ENCODE measurements at regions not wholly inside any gene's neighbourhood (a gene's known extent, or its start where the extent isn't known, plus 50 kb on each side); places are given as distances from the start of the nearest gene placed in this dataset.

- intact Hi-C loops (cut with micrococcal nuclease) = no loop called here
- ChIA-PET POLR2A (no interaction called here), CTCF (no interaction called here)
Measured at GRCh38 chr2:123693836-123694235, 331.3 kb upstream of the CNTNAP5 start.

DNA sequence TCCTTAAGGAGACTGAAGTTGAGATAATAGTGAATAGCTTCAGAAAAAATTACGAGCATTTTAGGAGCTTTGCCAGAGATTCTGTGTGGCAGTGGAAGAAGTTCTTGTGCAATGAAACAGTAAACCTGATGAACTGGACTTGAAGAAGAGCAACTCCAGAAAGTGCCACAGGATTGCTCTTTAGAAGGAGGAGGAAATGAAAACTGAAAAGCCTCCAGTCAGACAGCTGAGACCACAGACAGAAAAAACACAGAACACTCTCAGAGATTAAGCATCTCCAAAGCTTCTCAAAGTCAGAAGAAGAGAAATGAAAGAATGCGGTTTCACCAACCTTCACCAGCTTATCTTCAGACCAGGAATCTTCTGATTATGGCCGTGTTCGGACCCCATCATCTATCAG lies 329.7 kb upstream of the CNTNAP5 start:
- no peak for ATAC-seq (ENCODE audit: low read depth)
- H3K4me3 Mint-ChIP-seq = no peak overlapping the region
- no peak overlapping the region for H3K27ac Mint-ChIP-seq
- peaks cover 5% of the 10 kb centered on the region for H3K9me3 Mint-ChIP-seq
- ChIA-PET POLR2A (no interaction called here), CTCF (no interaction called here)
- H3K36me3 Mint-ChIP-seq (ENCODE audit: low read depth) = no peaks in the 10 kb centered on the region
- TF ChIP-seq CTCF (IDR thresholded peaks at IDR 0.05) = no peak
- intact Hi-C loops (cut with micrococcal nuclease) = no loop called here
- H3K4me1 Mint-ChIP-seq = no peaks in the 10 kb centered on the region
- DNase-seq = no peak
- no peaks in the 10 kb centered on the region for H3K27me3 Mint-ChIP-seq

More at GRCh38 chr2:123693836-123694235, 331.3 kb upstream of the CNTNAP5 start:
- H3K27ac Mint-ChIP-seq = no peak overlapping the region
- no peaks in the 10 kb centered on the region for H3K4me1 Mint-ChIP-seq
- H3K9me3 Mint-ChIP-seq = peaks cover 5% of the 10 kb centered on the region
- DNase-seq (no peak), ATAC-seq (ENCODE audit: low read depth) (no peak)
- H3K4me3 Mint-ChIP-seq = no peak overlapping the region
- no peaks in the 10 kb centered on the region for H3K36me3 Mint-ChIP-seq (ENCODE audit: low read depth)
- TF ChIP-seq CTCF (IDR thresholded peaks at IDR 0.05) = no peak
- no peaks in the 10 kb centered on the region for H3K27me3 Mint-ChIP-seq

DNA sequence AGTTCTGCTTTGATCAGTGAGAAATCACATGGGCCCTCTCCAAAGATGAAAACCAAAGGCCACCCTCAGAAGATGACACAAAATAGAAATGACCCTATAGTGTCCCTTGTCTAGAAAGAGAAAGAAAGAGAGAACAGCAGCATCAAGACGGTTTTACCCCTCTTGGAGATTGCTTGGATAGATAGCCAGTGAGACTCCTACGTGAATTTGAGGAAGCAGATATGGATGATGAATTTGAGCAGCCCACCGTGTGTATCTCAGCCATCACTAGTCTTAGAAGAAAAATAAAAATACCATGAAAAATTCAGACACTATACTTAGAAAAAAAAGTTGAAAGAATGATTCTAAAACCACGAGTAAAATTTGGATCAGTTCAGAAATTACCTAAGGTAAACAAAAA lies 329.1 kb upstream of the CNTNAP5 start:
- ATAC-seq (ENCODE audit: low read depth) (no peak), DNase-seq (no peak)
- no peaks in the 10 kb centered on the region for H3K27me3 Mint-ChIP-seq
- CTCF ChIA-PET = no interaction called here
- intact Hi-C loops (cut with micrococcal nuclease) = no loop called here
- POLR2A ChIA-PET = no interaction called here
- no peak overlapping the region for H3K27ac Mint-ChIP-seq
- no peaks in the 10 kb centered on the region for H3K36me3 Mint-ChIP-seq (ENCODE audit: low read depth)
- no peak overlapping the region for H3K4me3 Mint-ChIP-seq
- TF ChIP-seq CTCF (IDR thresholded peaks at IDR 0.05) = no peak
- peaks cover 5% of the 10 kb centered on the region for H3K9me3 Mint-ChIP-seq
- H3K4me1 Mint-ChIP-seq = no peaks in the 10 kb centered on the region

DNA sequence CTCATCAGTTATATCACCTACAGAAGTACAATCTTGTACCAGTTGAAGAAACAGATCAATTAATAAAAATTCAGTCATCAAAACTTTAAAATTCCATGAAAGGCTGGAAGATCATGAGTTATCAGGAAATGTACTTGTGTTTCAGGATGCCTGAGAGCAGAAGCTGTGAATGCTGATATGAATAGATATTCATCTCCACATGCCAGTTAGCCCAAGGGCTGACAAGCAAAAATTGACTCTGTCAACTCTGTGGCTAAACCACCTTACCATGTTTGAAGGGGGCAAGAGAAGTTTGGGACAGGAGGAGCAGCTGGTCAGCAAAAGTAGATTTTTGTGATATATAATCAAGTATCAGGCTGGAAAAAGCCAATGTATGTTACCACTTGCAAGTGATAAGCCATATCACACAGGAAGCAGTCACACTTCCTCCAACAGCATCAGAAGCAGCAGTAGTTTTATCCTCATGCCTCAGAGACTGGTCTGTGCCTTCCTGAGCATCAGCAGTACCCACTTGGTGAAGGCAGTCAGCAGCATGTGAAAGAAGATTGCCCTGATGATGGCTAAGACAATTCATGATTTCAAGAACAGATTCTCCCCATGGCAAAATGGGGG lies 328.2 kb upstream of the CNTNAP5 start:
- Mint-ChIP-seq H3K36me3 (ENCODE audit: low read depth) (no peaks in the 10 kb centered on the region), H3K9me3 (peaks cover 3% of the 10 kb centered on the region), H3K4me3 (no peak overlapping the region), H3K27me3 (no peaks in the 10 kb centered on the region), H3K27ac (no peak overlapping the region), H3K4me1 (no peaks in the 10 kb centered on the region)
- CTCF ChIA-PET = no interaction called here
- POLR2A ChIA-PET = no interaction called here
- DNase-seq (no peak), ATAC-seq (ENCODE audit: low read depth) (no peak)
- no peak for TF ChIP-seq CTCF (IDR thresholded peaks at IDR 0.05)
- intact Hi-C loops (cut with micrococcal nuclease) = no loop called here

DNA sequence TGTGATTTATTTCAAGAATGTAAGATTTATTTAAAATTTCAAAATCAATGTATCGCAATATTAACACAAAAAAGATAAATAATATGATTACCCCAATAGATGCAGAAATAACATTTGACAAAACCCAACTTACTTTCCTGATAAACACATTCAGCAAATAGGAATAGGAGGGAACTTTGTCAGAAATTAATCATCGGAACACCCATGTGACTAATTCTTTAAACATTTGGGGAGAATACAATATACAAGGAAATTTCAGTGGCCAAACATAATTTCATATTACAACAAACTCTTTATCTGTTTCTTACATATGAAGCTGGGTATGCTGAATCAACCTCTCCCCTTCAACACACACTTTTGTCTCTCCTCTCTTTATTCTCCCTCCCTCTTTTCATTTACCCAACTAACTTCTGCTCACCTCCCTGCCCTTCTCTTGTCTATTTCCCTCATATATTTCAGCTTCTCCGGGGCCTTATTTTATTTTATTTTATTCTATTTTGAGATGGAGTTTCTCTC lies 309.6 kb upstream of the CNTNAP5 start:
- Mint-ChIP-seq H3K9me3 (peaks cover 7% of the 10 kb centered on the region), H3K27ac (no peak overlapping the region), H3K4me1 (no peaks in the 10 kb centered on the region), H3K4me3 (no peak overlapping the region), H3K36me3 (ENCODE audit: low read depth) (no peaks in the 10 kb centered on the region), H3K27me3 (no peaks in the 10 kb centered on the region)
- intact Hi-C loops (cut with micrococcal nuclease) = no loop called here
- no peak for TF ChIP-seq CTCF (IDR thresholded peaks at IDR 0.05)
- ATAC-seq (ENCODE audit: low read depth) (no peak), DNase-seq (no peak)
- CTCF ChIA-PET = no interaction called here
- POLR2A ChIA-PET = no interaction called here
